ENCODE measurements at regions not wholly inside any gene's neighbourhood (a gene's known extent, or its start where the extent isn't known, plus 50 kb on each side); places are given as distances from the start of the nearest gene placed in this dataset.

GRCh38 chr18:40016405-40016804, 1938.6 kb upstream of the PIK3C3 start:
- no peaks in the 10 kb centered on the region for H3K36me3 ChIP-seq (ENCODE audit: control insufficient read depth in 2 of 2, insufficient read depth in 2 of 2, low read length in 1 of 2)
- ChIA-PET SMC1A (ENCODE audit: uncharacterized antibody, unreplicated experiment) (no interaction called here), CTCF (no interaction called here), RAD21 (ENCODE audit: unreplicated experiment) (no interaction called here), POLR2A (no interaction called here)
- no peak overlapping the region for H3K4me2 ChIP-seq (ENCODE audit: control insufficient read depth, insufficient read depth)
- no peaks in the 10 kb centered on the region for H3K27me3 ChIP-seq (replicated peaks in 1 of 2; ENCODE audit: control insufficient read depth in 2 of 2, insufficient read depth in 2 of 2, low read length in 1 of 2)
- H2AFZ ChIP-seq (ENCODE audit: control insufficient read depth, low read depth, low read length) = no peak overlapping the region
- ATAC-seq = no peak
- no peak for FAIRE-seq
- no peaks in the 10 kb centered on the region for H3K79me2 ChIP-seq (ENCODE audit: control insufficient read depth, insufficient read depth, low read length)
- H3K4me1 ChIP-seq (ENCODE audit: control insufficient read depth, insufficient read depth, low read length) = no peaks in the 10 kb centered on the region
- WGBS (ENCODE audit: insufficient coverage, insufficient replicate concordance, low lambda C conversion rate, missing lambda C conversion rate) = 0% methylated on average over 1 of the region's 1 CpG
- no peak for DNase-seq (ENCODE audit: low read depth, low spot score)
- H3K9ac ChIP-seq (ENCODE audit: control insufficient read depth, insufficient read depth, low read length) = no peak overlapping the region
- in situ Hi-C loops (cut with MboI) = no loop called here
- no peaks in the 10 kb centered on the region for H4K20me1 ChIP-seq (ENCODE audit: control insufficient read depth, insufficient read depth)
- intact Hi-C loops (cut with micrococcal nuclease; ENCODE audit: unreplicated experiment) = no loop called here
- no TSS peak for BruUV-seq (replicated peaks)
- no peaks in the 10 kb centered on the region for H3K9me3 ChIP-seq (replicated peaks; ENCODE audit: control insufficient read depth, insufficient read depth, low read length)
- no peak overlapping the region for H3K27ac ChIP-seq (ENCODE audit: control insufficient read depth, insufficient read depth)
- TF ChIP-seq HCFC1 (IDR thresholded peaks at IDR 0.05; ENCODE audit: low read length) (no peak), SIX5 (IDR thresholded peaks at IDR 0.05; ENCODE audit: low read depth, low read length, severe bottlenecking) (no peak), SMARCA5 (IDR thresholded peaks at IDR 0.05) (no peak), NRF1 (conservative IDR thresholded peaks at IDR 0.05; ENCODE audit: low read depth, low read length) (no peak), KLF5 (IDR thresholded peaks at IDR 0.05; ENCODE audit: partially characterized antibody) (no peak), RAD21 (IDR thresholded peaks at IDR 0.05; ENCODE audit: insufficient read depth, low read depth, low read length) (no peak), STAT3 (IDR thresholded peaks at IDR 0.05; ENCODE audit: low read depth, low read length) (no peak), TCF12 (IDR thresholded peaks at IDR 0.05; ENCODE audit: low read depth, low read length) (no peak), E2F8 (IDR thresholded peaks at IDR 0.05; ENCODE audit: low read depth, partially characterized antibody) (no peak)
- H3K4me3 ChIP-seq = no peak overlapping the region

Data from GM12878 (cell line).